IMR-90 (cell line): ENCODE measurements at regions not wholly inside any gene's neighbourhood (a gene's known extent, or its start where the extent isn't known, plus 50 kb on each side); places are given as distances from the start of the nearest gene placed in this dataset.
"Not testable (repeated sequence)": the region's sequence is repeated elsewhere in the genome, so short reads cannot be mapped to it uniquely, and the experiment has no call there.

Source experiments
- POLR2A ChIP-seq: IDR thresholded peaks from 2 replicates; pipeline ENCODE4 v1.6.1; 2012; ENCODE audit warnings: mild to moderate bottlenecking, low read depth, low read length
- TF ChIP-seq, protein P1 (sequence below): fragments of 150-350 bp; IDR thresholded peaks from 2 replicates; pipeline ENCODE4 v1.6.1; 2016; ENCODE audit warnings: low read depth, mild to moderate bottlenecking, low read length, moderate library complexity, borderline replicate concordance
- TF ChIP-seq, protein P2 (sequence below): fragments of 150-350 bp; IDR thresholded peaks from 2 replicates; pipeline ENCODE4 v1.6.1; 2017; ENCODE audit warnings: mild to moderate bottlenecking, antibody characterized with exemption, low read length, low read depth
- TF ChIP-seq, protein P3 (sequence below): conservative IDR thresholded peaks from 2 replicates; pipeline ENCODE4 v1.5.1; 2012; ENCODE audit warnings: mild to moderate bottlenecking, low read depth, low read length, improper control_type of control experiment

DNA sequence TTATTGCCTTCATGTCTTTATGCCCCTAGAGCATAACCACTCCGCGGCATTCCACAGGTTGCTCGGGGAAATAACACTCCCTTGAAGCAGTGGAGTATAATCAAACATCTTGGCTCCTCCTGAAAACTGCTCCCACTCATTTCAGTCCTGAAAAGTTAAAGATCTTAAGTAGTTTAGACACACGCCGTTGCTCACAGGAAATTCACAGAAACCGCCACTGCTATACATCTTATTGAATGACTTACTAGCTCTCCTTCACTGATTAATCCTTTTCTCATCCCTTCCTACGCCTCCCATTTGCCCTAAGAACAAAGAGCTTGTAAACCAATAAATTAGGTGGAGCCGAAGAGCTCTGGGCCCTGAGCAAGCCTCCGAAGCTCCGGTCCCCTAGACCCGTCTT, 142.4 kb upstream of the POC5 start:
- TF ChIP-seq, protein P1, sequence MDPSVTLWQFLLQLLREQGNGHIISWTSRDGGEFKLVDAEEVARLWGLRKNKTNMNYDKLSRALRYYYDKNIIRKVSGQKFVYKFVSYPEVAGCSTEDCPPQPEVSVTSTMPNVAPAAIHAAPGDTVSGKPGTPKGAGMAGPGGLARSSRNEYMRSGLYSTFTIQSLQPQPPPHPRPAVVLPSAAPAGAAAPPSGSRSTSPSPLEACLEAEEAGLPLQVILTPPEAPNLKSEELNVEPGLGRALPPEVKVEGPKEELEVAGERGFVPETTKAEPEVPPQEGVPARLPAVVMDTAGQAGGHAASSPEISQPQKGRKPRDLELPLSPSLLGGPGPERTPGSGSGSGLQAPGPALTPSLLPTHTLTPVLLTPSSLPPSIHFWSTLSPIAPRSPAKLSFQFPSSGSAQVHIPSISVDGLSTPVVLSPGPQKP: not testable (repeated sequence)
- not testable (repeated sequence) for TF ChIP-seq POLR2A
- TF ChIP-seq, protein P2, sequence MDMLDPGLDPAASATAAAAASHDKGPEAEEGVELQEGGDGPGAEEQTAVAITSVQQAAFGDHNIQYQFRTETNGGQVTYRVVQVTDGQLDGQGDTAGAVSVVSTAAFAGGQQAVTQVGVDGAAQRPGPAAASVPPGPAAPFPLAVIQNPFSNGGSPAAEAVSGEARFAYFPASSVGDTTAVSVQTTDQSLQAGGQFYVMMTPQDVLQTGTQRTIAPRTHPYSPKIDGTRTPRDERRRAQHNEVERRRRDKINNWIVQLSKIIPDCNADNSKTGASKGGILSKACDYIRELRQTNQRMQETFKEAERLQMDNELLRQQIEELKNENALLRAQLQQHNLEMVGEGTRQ: not testable (repeated sequence)
- TF ChIP-seq, protein P3, sequence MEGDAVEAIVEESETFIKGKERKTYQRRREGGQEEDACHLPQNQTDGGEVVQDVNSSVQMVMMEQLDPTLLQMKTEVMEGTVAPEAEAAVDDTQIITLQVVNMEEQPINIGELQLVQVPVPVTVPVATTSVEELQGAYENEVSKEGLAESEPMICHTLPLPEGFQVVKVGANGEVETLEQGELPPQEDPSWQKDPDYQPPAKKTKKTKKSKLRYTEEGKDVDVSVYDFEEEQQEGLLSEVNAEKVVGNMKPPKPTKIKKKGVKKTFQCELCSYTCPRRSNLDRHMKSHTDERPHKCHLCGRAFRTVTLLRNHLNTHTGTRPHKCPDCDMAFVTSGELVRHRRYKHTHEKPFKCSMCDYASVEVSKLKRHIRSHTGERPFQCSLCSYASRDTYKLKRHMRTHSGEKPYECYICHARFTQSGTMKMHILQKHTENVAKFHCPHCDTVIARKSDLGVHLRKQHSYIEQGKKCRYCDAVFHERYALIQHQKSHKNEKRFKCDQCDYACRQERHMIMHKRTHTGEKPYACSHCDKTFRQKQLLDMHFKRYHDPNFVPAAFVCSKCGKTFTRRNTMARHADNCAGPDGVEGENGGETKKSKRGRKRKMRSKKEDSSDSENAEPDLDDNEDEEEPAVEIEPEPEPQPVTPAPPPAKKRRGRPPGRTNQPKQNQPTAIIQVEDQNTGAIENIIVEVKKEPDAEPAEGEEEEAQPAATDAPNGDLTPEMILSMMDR: not testable (repeated sequence)
